Breast epithelium (tissue), 3 donors: ENCODE measurements at regions not wholly inside any gene's neighbourhood (a gene's known extent, or its start where the extent isn't known, plus 50 kb on each side); places are given as distances from the start of the nearest gene placed in this dataset.

Experiments used
- POLR2A ChIP-seq: fragments of 450-650 bp; IDR thresholded peaks from one replicate; pipeline ENCODE4 v1.6.1; 2016; ENCODE audit warnings: antibody characterized with exemption, mild to moderate bottlenecking, moderate library complexity
- POLR2AphosphoS5 ChIP-seq, 3 donors: sonication (generic); formaldehyde crosslinking; IDR thresholded peaks; one replicate each; pipeline ENCODE4 v1.6.1; 2017; ENCODE audit warnings: antibody characterized with exemption in 3 of 3
- TF ChIP-seq, protein P1 (sequence below), 3 donors: fragments of 450-650 bp; IDR thresholded peaks; one replicate each; pipeline ENCODE4 v1.5.1; 2016 to 2017; ENCODE audit warnings: antibody characterized with exemption in 3 of 3, mild to moderate bottlenecking in 3 of 3, moderate library complexity in 3 of 3

DNA sequence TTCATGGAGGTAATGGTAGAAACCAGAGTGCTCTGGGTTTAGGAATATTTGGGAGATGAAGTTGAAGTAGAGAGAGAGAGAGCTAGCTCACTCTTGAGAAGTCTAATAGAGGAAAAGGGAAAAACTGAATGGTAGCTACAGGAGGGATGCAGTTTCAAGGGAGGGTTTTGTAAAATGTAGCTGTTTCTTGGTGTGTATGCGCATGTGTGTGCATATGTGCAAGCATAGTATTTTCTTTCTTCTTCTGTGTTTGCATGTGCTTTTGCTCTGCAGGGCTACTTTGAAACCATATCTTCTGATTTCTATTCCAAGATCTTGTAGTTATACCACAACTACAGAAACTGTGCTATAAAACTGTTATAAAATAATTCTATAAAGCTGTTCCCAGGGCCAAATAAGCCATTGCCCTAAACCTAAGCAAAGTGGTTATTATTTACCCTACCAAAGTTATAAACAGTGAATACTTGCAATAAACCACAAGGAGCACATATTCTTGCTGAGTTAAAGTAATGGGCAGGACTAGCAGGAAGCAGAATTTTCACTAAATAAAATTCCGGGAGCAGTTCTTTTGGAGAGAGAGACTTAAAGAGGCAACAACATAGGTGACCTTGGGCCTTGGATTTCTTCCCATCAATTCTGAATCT lies 145.3 kb upstream of the ZNF521 start:
- TF ChIP-seq, protein P1, sequence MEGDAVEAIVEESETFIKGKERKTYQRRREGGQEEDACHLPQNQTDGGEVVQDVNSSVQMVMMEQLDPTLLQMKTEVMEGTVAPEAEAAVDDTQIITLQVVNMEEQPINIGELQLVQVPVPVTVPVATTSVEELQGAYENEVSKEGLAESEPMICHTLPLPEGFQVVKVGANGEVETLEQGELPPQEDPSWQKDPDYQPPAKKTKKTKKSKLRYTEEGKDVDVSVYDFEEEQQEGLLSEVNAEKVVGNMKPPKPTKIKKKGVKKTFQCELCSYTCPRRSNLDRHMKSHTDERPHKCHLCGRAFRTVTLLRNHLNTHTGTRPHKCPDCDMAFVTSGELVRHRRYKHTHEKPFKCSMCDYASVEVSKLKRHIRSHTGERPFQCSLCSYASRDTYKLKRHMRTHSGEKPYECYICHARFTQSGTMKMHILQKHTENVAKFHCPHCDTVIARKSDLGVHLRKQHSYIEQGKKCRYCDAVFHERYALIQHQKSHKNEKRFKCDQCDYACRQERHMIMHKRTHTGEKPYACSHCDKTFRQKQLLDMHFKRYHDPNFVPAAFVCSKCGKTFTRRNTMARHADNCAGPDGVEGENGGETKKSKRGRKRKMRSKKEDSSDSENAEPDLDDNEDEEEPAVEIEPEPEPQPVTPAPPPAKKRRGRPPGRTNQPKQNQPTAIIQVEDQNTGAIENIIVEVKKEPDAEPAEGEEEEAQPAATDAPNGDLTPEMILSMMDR (IDR thresholded peaks at IDR 0.05), result no peak
- TF ChIP-seq POLR2A (no peak), POLR2AphosphoS5 (IDR thresholded peaks at IDR 0.05) (no peak)
